ENCODE measurements at regions not wholly inside any gene's neighbourhood (a gene's known extent, or its start where the extent isn't known, plus 50 kb on each side); places are given as distances from the start of the nearest gene placed in this dataset.

- H3K4me2 ChIP-seq (ENCODE audit: insufficient read depth, low read length), result no peak overlapping the region
- no peaks in the 10 kb centered on the region for H4K20me1 ChIP-seq (ENCODE audit: insufficient read depth, low read length)
- no peak overlapping the region for H2AFZ ChIP-seq (ENCODE audit: low read length)
- H3K79me2 ChIP-seq (ENCODE audit: insufficient read depth, low read length), result no peaks in the 10 kb centered on the region
- H3K9me3 ChIP-seq (ENCODE audit: low read depth, low read length), result no peaks in the 10 kb centered on the region
- no peak overlapping the region for H3K4me3 ChIP-seq (ENCODE audit: insufficient read depth, low read length)
- no peaks in the 10 kb centered on the region for H3K27me3 ChIP-seq (ENCODE audit: insufficient read depth, low read length)
- no peaks in the 10 kb centered on the region for H3K4me1 ChIP-seq (ENCODE audit: insufficient read depth, low read length)
- H3K27ac ChIP-seq (ENCODE audit: low read depth, low read length), result no peak overlapping the region
- no peak for DNase-seq (ENCODE audit: insufficient read length, low spot score, missing footprints)
- no peak for TF ChIP-seq CTCF (IDR thresholded peaks at IDR 0.05; ENCODE audit: extremely low read depth, low read depth, low read length)
- H3K36me3 ChIP-seq (ENCODE audit: insufficient read depth, low read length), result no peaks in the 10 kb centered on the region
Observed at GRCh38 chr2:763766-764525, 86.7 kb upstream of the TMEM18 start.

- Histone ChIP-seq H3K4me1 (ENCODE audit: insufficient read depth, low read length) (no peaks in the 10 kb centered on the region), H3K4me2 (ENCODE audit: insufficient read depth, low read length) (no peak overlapping the region), H3K4me3 (ENCODE audit: insufficient read depth, low read length) (no peak overlapping the region), H3K27ac (ENCODE audit: low read depth, low read length) (no peak overlapping the region), H3K79me2 (ENCODE audit: insufficient read depth, low read length) (no peaks in the 10 kb centered on the region), H4K20me1 (ENCODE audit: insufficient read depth, low read length) (no peaks in the 10 kb centered on the region), H2AFZ (ENCODE audit: low read length) (no peak overlapping the region), H3K9me3 (ENCODE audit: low read depth, low read length) (no peaks in the 10 kb centered on the region), H3K36me3 (ENCODE audit: insufficient read depth, low read length) (no peaks in the 10 kb centered on the region), H3K27me3 (ENCODE audit: insufficient read depth, low read length) (no peaks in the 10 kb centered on the region)
- DNase-seq (ENCODE audit: insufficient read length, low spot score, missing footprints), result no peak
- no peak for TF ChIP-seq CTCF (IDR thresholded peaks at IDR 0.05; ENCODE audit: extremely low read depth, low read depth, low read length)
Observed at GRCh38 chr2:762646-763045, 85.4 kb upstream of the TMEM18 start.

- Histone ChIP-seq H2AFZ (ENCODE audit: low read length) (no peak overlapping the region), H3K9me3 (ENCODE audit: low read depth, low read length) (no peaks in the 10 kb centered on the region), H3K79me2 (ENCODE audit: insufficient read depth, low read length) (no peaks in the 10 kb centered on the region), H3K27me3 (ENCODE audit: insufficient read depth, low read length) (no peaks in the 10 kb centered on the region), H3K4me3 (ENCODE audit: insufficient read depth, low read length) (no peak overlapping the region), H4K20me1 (ENCODE audit: insufficient read depth, low read length) (no peaks in the 10 kb centered on the region), H3K4me1 (ENCODE audit: insufficient read depth, low read length) (no peaks in the 10 kb centered on the region), H3K36me3 (ENCODE audit: insufficient read depth, low read length) (no peaks in the 10 kb centered on the region), H3K27ac (ENCODE audit: low read depth, low read length) (no peak overlapping the region), H3K4me2 (ENCODE audit: insufficient read depth, low read length) (no peak overlapping the region)
- TF ChIP-seq CTCF (IDR thresholded peaks at IDR 0.05; ENCODE audit: extremely low read depth, low read depth, low read length), result no peak
- DNase-seq (ENCODE audit: insufficient read length, low spot score, missing footprints), result no peak
Observed at GRCh38 chr2:761384-761783, 84.2 kb upstream of the TMEM18 start.

GRCh38 chr2:760001-760400 is 82.8 kb upstream of the TMEM18 start:
- Histone ChIP-seq H3K4me3 (ENCODE audit: insufficient read depth, low read length) (no peak overlapping the region), H3K27me3 (ENCODE audit: insufficient read depth, low read length) (no peaks in the 10 kb centered on the region), H4K20me1 (ENCODE audit: insufficient read depth, low read length) (no peaks in the 10 kb centered on the region), H3K36me3 (ENCODE audit: insufficient read depth, low read length) (no peaks in the 10 kb centered on the region), H3K4me1 (ENCODE audit: insufficient read depth, low read length) (no peaks in the 10 kb centered on the region), H3K79me2 (ENCODE audit: insufficient read depth, low read length) (no peaks in the 10 kb centered on the region), H3K4me2 (ENCODE audit: insufficient read depth, low read length) (no peak overlapping the region), H3K27ac (ENCODE audit: low read depth, low read length) (no peak overlapping the region), H2AFZ (ENCODE audit: low read length) (no peak overlapping the region), H3K9me3 (ENCODE audit: low read depth, low read length) (no peaks in the 10 kb centered on the region)
- DNase-seq (ENCODE audit: insufficient read length, low spot score, missing footprints), result no peak
- no peak for TF ChIP-seq CTCF (IDR thresholded peaks at IDR 0.05; ENCODE audit: extremely low read depth, low read depth, low read length)
